MM.1S (cell line): ENCODE measurements at regions not wholly inside any gene's neighbourhood (a gene's known extent, or its start where the extent isn't known, plus 50 kb on each side); places are given as distances from the start of the nearest gene placed in this dataset.

Experiments
- DNase-seq: peaks from one replicate; pipeline ENCODE4 v3.0.0-alpha.2; 2015
- H2AFZ ChIP-seq: fragments of 300-600 bp; sonication (generic); 2 replicates; pipeline ENCODE4 v1.6.0; 2016; ENCODE audit warnings: antibody characterized with exemption, low read length
- H3F3A ChIP-seq: fragments of 300-600 bp; sonication (generic); 2 replicates; pipeline ENCODE4 v1.6.1; 2016; ENCODE audit warnings: mild to moderate bottlenecking, antibody characterized with exemption, low read length, moderate library complexity, mixed read lengths; ENCODE audit not compliant: insufficient read depth
- H3K27ac ChIP-seq: fragments of 300-600 bp; sonication (generic); 2 replicates; pipeline ENCODE4 v1.5.1; 2016; ENCODE audit warnings: mild to moderate bottlenecking, low read length
- H3K27me3 ChIP-seq: fragments of 300-600 bp; sonication (generic); replicated peaks from 2 replicates; pipeline ENCODE4 v1.6.0; 2016; ENCODE audit warnings: low read length; ENCODE audit not compliant: insufficient read depth
- H3K36me3 ChIP-seq: fragments of 300-600 bp; sonication (generic); replicated peaks from 2 replicates; pipeline ENCODE4 v1.6.1; 2016; ENCODE audit warnings: mild to moderate bottlenecking, low read length, mixed read lengths; ENCODE audit not compliant: insufficient read depth
- H3K4me1 ChIP-seq: fragments of 300-600 bp; sonication (generic); 2 replicates; pipeline ENCODE4 v1.6.1; 2016; ENCODE audit warnings: low read length, mixed read lengths
- H3K4me2 ChIP-seq: fragments of 300-600 bp; sonication (generic); 2 replicates; pipeline ENCODE4 v1.6.0; 2016; ENCODE audit warnings: low read depth, low read length
- H3K4me3 ChIP-seq: fragments of 300-600 bp; sonication (generic); 2 replicates; pipeline ENCODE4 v1.5.1; 2016; ENCODE audit warnings: low read length, mixed read lengths
- H3K79me2 ChIP-seq: fragments of 300-600 bp; sonication (generic); 2 replicates; pipeline ENCODE4 v1.6.1; 2016; ENCODE audit warnings: mixed run types, low read length, mixed read lengths
- H3K9ac ChIP-seq: fragments of 300-600 bp; sonication (generic); 2 replicates; pipeline ENCODE4 v1.6.1; 2016; ENCODE audit warnings: low read length, mixed read lengths
- H3K9me2 ChIP-seq: fragments of 300-600 bp; sonication (generic); replicated peaks from 2 replicates; pipeline ENCODE4 v1.6.1; 2016; ENCODE audit warnings: mild to moderate bottlenecking, low read length, mixed read lengths; ENCODE audit not compliant: insufficient read depth
- H3K9me3 ChIP-seq: fragments of 300-600 bp; sonication (generic); replicated peaks from 2 replicates; pipeline ENCODE4 v1.6.1; 2016; ENCODE audit warnings: mild to moderate bottlenecking, low read length, mixed read lengths; ENCODE audit not compliant: insufficient read depth
- H4K20me1 ChIP-seq: fragments of 300-600 bp; sonication (generic); 2 replicates; pipeline ENCODE4 v1.6.1; 2016; ENCODE audit warnings: mild to moderate bottlenecking, low read length, moderate library complexity, mixed read lengths; ENCODE audit not compliant: insufficient read depth
- EZH2 ChIP-seq: fragments of 300-600 bp; sonication (generic); optimal IDR thresholded peaks from 2 replicates; pipeline ENCODE3; 2017; ENCODE audit warnings: low read depth, mild to moderate bottlenecking, antibody characterized with exemption, low read length, mixed read lengths
- EZH2phosphoT487 ChIP-seq: fragments of 300-600 bp; sonication (generic); IDR thresholded peaks from 2 replicates; pipeline ENCODE4 v1.6.1; 2018; ENCODE audit warnings: antibody characterized with exemption, low read length
- TF ChIP-seq, protein P1 (sequence below): fragments of 300-600 bp; sonication (generic); IDR thresholded peaks from 2 replicates; pipeline ENCODE4 v1.5.1; 2016; ENCODE audit warnings: antibody characterized with exemption, low read length, mixed read lengths

DNA sequence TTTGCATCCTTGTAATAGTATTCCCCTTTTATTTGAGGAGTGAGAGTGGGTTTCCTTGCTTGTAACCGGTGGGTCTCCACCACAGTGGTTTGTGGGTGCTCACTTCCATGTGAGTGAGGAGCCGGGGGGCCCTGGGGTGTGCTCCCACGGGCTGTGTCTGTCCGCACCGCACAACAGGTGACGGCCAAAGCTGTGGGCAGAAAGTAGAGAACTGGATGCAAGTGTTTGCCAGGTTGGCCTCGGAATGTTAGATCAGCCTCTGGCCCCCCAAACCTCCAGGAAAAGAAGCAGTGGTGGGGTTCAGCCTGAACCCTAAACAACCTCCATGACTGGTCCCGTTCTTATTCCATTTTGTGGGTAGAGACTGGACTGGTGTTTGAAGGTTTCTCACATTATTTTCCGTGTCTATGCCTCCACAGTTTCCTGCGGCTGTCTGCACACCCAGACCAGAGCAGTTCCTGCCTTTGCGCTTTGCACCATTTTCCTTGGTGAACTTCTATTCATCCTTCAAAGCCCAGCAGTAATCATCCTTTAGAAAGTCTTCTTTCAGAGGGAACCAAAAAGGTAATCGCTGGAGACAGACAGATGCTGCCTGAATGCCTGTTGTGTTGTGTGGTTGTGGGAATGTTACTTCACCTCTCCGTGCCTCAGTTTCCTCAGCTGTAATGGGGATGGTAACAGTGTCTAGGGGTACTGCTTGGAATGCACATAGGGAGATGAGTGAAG, 77.2 kb downstream of the MYEOV start:
- no peaks in the 10 kb centered on the region for H4K20me1 ChIP-seq
- no peaks in the 10 kb centered on the region for H3K4me1 ChIP-seq
- no peak for TF ChIP-seq EZH2
- TF ChIP-seq, protein P1, sequence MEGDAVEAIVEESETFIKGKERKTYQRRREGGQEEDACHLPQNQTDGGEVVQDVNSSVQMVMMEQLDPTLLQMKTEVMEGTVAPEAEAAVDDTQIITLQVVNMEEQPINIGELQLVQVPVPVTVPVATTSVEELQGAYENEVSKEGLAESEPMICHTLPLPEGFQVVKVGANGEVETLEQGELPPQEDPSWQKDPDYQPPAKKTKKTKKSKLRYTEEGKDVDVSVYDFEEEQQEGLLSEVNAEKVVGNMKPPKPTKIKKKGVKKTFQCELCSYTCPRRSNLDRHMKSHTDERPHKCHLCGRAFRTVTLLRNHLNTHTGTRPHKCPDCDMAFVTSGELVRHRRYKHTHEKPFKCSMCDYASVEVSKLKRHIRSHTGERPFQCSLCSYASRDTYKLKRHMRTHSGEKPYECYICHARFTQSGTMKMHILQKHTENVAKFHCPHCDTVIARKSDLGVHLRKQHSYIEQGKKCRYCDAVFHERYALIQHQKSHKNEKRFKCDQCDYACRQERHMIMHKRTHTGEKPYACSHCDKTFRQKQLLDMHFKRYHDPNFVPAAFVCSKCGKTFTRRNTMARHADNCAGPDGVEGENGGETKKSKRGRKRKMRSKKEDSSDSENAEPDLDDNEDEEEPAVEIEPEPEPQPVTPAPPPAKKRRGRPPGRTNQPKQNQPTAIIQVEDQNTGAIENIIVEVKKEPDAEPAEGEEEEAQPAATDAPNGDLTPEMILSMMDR: no peak
- TF ChIP-seq EZH2phosphoT487: no peak
- H3K27me3 ChIP-seq: no peaks in the 10 kb centered on the region
- H2AFZ ChIP-seq: no peak overlapping the region
- DNase-seq: no peak
- no peaks in the 10 kb centered on the region for H3K36me3 ChIP-seq
- H3K27ac ChIP-seq: no peak overlapping the region
- no peaks in the 10 kb centered on the region for H3K9me2 ChIP-seq
- H3K4me3 ChIP-seq: no peak overlapping the region
- no peak overlapping the region for H3K9ac ChIP-seq
- H3F3A ChIP-seq: no peaks in the 10 kb centered on the region
- no peak overlapping the region for H3K4me2 ChIP-seq
- H3K79me2 ChIP-seq: no peaks in the 10 kb centered on the region
- no peaks in the 10 kb centered on the region for H3K9me3 ChIP-seq

DNA sequence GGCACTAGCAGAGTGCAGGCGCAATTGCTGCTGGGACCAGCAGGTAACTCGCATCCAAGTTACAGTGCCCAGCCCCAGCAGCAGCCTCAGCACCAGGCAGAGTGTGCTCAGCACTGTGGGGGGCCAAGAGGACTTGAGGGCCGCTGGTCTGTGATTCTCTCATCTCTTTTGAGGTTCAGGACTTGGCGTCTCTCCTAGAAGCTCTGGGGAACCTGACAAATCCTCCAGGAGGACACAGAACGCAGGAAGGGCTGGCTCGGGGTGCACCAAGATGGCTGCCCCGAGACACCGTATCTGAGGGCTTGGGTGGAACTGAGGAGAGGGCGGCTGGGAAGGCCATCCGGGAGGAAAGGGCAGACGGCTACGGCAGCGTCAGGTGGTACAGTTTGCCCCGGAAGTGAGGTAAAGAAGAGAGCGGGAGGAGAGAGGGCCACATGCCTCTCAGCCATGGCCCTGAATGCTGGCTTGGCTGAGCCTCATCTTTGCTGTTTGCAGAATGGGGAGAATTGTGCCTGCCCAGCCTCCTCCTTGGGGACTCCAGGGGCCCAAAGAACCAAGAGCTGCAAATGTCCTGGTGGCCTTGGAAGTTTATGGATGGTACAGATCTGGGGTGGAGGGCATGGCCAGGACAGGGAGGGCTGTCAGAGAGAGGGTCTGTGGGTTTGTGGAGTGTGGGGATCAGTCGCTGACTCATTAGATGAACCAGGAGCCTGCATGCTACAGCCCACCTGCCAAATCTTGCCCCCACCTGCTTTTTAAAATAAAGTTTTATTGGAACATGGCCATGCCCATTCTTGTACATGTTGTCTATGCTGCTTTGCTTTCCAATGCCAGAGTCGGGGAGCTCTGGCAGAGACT, 78.0 kb downstream of the MYEOV start:
- TF ChIP-seq EZH2 (no peak), EZH2phosphoT487 (no peak)
- TF ChIP-seq, protein P1: no peak
- Histone ChIP-seq H3K9me2 (no peaks in the 10 kb centered on the region), H2AFZ (no peak overlapping the region), H3K4me2 (no peak overlapping the region), H4K20me1 (no peaks in the 10 kb centered on the region), H3K27ac (no peak overlapping the region), H3K36me3 (no peaks in the 10 kb centered on the region), H3K79me2 (no peaks in the 10 kb centered on the region), H3K9ac (no peak overlapping the region), H3K4me3 (no peak overlapping the region), H3K27me3 (no peaks in the 10 kb centered on the region), H3K4me1 (no peaks in the 10 kb centered on the region), H3F3A (no peaks in the 10 kb centered on the region), H3K9me3 (no peaks in the 10 kb centered on the region)
- no peak for DNase-seq

DNA sequence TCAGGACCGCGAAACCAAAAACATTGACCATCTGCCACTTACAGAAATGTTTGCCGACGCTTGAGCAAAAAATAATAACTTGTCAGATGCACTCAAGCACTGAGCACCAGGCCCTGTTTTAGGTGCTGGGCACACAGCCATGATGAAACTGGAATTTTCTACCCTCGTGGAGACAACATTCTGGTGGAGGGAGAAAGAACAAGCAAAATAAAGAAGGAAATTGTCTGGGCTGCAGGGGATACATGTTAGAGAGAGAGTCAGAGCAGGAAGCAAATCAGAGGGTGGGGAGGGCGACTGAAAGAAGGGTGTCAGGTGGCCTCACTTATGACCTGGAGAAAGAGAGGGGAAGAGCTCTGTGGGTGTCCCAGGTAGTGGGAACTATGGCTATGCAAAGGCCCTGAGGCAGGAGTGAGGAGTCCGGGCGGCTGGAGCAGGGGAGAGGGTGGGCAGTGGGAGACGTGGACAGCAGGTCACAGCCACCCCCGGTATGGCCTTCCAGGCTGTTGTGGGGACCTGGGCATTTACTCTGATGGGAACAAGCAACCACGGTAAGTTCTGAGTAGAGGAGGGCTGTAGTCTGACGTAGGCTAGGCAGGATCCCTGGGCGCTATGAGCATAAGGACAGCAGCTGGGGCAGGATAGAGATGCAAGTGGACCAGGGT, 78.8 kb downstream of the MYEOV start:
- Histone ChIP-seq H3K27me3 (no peaks in the 10 kb centered on the region), H3K9me2 (no peaks in the 10 kb centered on the region), H3K36me3 (no peaks in the 10 kb centered on the region), H3K4me1 (no peaks in the 10 kb centered on the region), H3K4me3 (no peak overlapping the region), H2AFZ (no peak overlapping the region), H4K20me1 (no peaks in the 10 kb centered on the region), H3K9ac (no peak overlapping the region), H3K27ac (no peak overlapping the region), H3K4me2 (no peak overlapping the region), H3F3A (no peaks in the 10 kb centered on the region), H3K9me3 (no peaks in the 10 kb centered on the region), H3K79me2 (no peaks in the 10 kb centered on the region)
- TF ChIP-seq EZH2 (no peak), EZH2phosphoT487 (no peak)
- TF ChIP-seq, protein P1: no peak
- no peak for DNase-seq
